Ishikawa (cell line): ENCODE measurements at regions not wholly inside any gene's neighbourhood (a gene's known extent, or its start where the extent isn't known, plus 50 kb on each side); places are given as distances from the start of the nearest gene placed in this dataset.

ENCODE experiments used
- CREB1 ChIP-seq: IDR thresholded peaks from 2 replicates; pipeline ENCODE4 v1.6.1; 2012; ENCODE audit warnings: low read depth
- EGR1 ChIP-seq: IDR thresholded peaks from 2 replicates; pipeline ENCODE4 v1.6.1; 2012
- EP300 ChIP-seq: IDR thresholded peaks from 2 replicates; pipeline ENCODE4 v1.6.1; 2012; ENCODE audit warnings: borderline replicate concordance
- FOXM1 ChIP-seq: IDR thresholded peaks from 2 replicates; pipeline ENCODE4 v1.6.1; 2012; ENCODE audit warnings: low read depth, borderline replicate concordance
- MAX ChIP-seq: IDR thresholded peaks from 2 replicates; pipeline ENCODE4 v1.6.1; 2012
- NFIC ChIP-seq: IDR thresholded peaks from 2 replicates; pipeline ENCODE4 v1.6.1; 2012
- RAD21 ChIP-seq: IDR thresholded peaks from 2 replicates; pipeline ENCODE4 v1.6.1; 2012; ENCODE audit warnings: low read depth
- TAF1 ChIP-seq: IDR thresholded peaks from 2 replicates; pipeline ENCODE4 v1.6.1; 2012; ENCODE audit warnings: low read depth, mild to moderate bottlenecking
- TCF12 ChIP-seq: IDR thresholded peaks from 2 replicates; pipeline ENCODE4 v1.6.1; 2012; ENCODE audit warnings: low read depth
- USF1 ChIP-seq: IDR thresholded peaks from 2 replicates; pipeline ENCODE4 v1.6.1; 2012
- YY1 ChIP-seq: IDR thresholded peaks from 2 replicates; pipeline ENCODE4 v1.6.1; 2012; ENCODE audit warnings: low read depth
- ZBTB7A ChIP-seq: IDR thresholded peaks from 2 replicates; pipeline ENCODE4 v1.6.1; 2012; ENCODE audit warnings: low read depth
- TF ChIP-seq, protein P1 (sequence below): IDR thresholded peaks from 2 replicates; pipeline ENCODE4 v1.6.1; 2012; ENCODE audit warnings: low read depth, mild to moderate bottlenecking

DNA sequence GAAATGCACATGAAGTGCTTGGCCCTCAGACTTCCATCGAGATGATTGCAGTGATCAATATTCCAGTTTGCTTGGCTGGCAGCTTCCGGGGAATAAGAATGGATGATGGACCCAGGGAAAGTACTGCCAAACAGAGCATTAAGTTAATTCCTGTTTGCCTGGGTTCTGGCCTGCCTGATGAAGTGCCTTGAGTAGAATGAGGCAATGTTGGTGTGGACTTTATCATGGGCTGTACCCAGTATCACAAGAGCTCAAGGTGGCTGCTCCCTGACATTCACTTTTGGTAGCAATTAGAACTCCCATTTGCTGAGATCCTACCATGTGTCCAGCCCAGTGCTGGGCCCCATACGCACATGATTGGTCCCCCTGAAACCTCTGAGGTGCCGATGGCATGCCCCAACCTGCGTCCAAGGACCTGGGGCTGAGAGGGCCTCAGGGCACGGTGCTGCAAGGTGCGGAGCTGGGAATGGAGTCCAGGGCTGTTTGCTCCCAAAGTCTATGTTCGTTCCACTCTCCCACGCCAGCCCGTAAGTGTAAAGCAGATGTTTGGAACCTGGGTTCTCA is 80.7 kb downstream of the SLC25A47 start:
- no peak for TF ChIP-seq TAF1
- no peak for TF ChIP-seq RAD21
- TF ChIP-seq NFIC = no peak
- no peak for TF ChIP-seq YY1
- no peak for TF ChIP-seq USF1
- TF ChIP-seq EP300 = no peak
- TF ChIP-seq CREB1 = no peak
- TF ChIP-seq, protein P1, sequence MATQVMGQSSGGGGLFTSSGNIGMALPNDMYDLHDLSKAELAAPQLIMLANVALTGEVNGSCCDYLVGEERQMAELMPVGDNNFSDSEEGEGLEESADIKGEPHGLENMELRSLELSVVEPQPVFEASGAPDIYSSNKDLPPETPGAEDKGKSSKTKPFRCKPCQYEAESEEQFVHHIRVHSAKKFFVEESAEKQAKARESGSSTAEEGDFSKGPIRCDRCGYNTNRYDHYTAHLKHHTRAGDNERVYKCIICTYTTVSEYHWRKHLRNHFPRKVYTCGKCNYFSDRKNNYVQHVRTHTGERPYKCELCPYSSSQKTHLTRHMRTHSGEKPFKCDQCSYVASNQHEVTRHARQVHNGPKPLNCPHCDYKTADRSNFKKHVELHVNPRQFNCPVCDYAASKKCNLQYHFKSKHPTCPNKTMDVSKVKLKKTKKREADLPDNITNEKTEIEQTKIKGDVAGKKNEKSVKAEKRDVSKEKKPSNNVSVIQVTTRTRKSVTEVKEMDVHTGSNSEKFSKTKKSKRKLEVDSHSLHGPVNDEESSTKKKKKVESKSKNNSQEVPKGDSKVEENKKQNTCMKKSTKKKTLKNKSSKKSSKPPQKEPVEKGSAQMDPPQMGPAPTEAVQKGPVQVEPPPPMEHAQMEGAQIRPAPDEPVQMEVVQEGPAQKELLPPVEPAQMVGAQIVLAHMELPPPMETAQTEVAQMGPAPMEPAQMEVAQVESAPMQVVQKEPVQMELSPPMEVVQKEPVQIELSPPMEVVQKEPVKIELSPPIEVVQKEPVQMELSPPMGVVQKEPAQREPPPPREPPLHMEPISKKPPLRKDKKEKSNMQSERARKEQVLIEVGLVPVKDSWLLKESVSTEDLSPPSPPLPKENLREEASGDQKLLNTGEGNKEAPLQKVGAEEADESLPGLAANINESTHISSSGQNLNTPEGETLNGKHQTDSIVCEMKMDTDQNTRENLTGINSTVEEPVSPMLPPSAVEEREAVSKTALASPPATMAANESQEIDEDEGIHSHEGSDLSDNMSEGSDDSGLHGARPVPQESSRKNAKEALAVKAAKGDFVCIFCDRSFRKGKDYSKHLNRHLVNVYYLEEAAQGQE = no peak
- TF ChIP-seq EGR1 = no peak
- TF ChIP-seq MAX = no peak
- TF ChIP-seq TCF12 = no peak
- TF ChIP-seq ZBTB7A = no peak
- no peak for TF ChIP-seq FOXM1
